H1 (cell line): ENCODE measurements at regions not wholly inside any gene's neighbourhood (a gene's known extent, or its start where the extent isn't known, plus 50 kb on each side); places are given as distances from the start of the nearest gene placed in this dataset.

Source experiments
- CTCF ChIA-PET: fragments of 300-600 bp; sonication (Branson Sonifier 250); formaldehyde crosslinking; loops from one replicate; lab custom pipeline; 2021; ENCODE audit not compliant: partially characterized antibody; lab: Charles Lee
- POLR2A ChIA-PET: fragments of 300-600 bp; sonication (Branson Sonifier 250); formaldehyde crosslinking; loops from one replicate; lab custom pipeline; 2021; ENCODE audit warnings: inconsistent platforms; ENCODE audit not compliant: partially characterized antibody; lab: Charles Lee
- DNase-seq, 2 experiments: peaks; one replicate each; pipeline versions ENCODE4 v3.0.0 to v3.0.0-alpha.2; 2010 to 2022; ENCODE audit warnings: low spot score in 2 of 2, low read depth in 1 of 2, mixed read lengths in 1 of 2
- FAIRE-seq: peaks from 2 replicates; lab custom pipeline; 2011; peaks lifted over from hg19 to GRCh38; lab: Jason Lieb, UNC
- H2AFZ ChIP-seq: 2 replicates; pipeline ENCODE4 v1.8.1; 2012; ENCODE audit warnings: low read length, inconsistent platforms
- H2AK5ac ChIP-seq: 2 replicates; pipeline ENCODE4 v1.6.1; 2013; ENCODE audit warnings: low read depth, low read length
- H2BK120ac ChIP-seq: replicated peaks from 2 replicates; pipeline ENCODE3; 2013; ENCODE audit warnings: low read depth, low read length, inconsistent platforms
- H2BK12ac ChIP-seq: 2 replicates; pipeline ENCODE4 v1.6.1; 2013; ENCODE audit warnings: low read depth, low read length
- H2BK15ac ChIP-seq: 2 replicates; pipeline ENCODE4 v1.6.1; 2013; ENCODE audit warnings: low read length
- H2BK20ac ChIP-seq: 2 replicates; pipeline ENCODE4 v1.6.1; 2013; ENCODE audit warnings: low read length
- H2BK5ac ChIP-seq: 2 replicates; pipeline ENCODE4 v1.6.1; 2013; ENCODE audit warnings: low read depth, low read length
- H3K14ac ChIP-seq: 2 replicates; pipeline ENCODE4 v1.6.1; 2013; ENCODE audit warnings: inconsistent platforms; ENCODE audit not compliant: insufficient read length
- H3K18ac ChIP-seq: 2 replicates; pipeline ENCODE4 v1.6.1; 2013; ENCODE audit warnings: low read length; ENCODE audit errors: extremely low read depth
- H3K23ac ChIP-seq: 2 replicates; pipeline ENCODE4 v1.6.1; 2013; ENCODE audit warnings: inconsistent platforms; ENCODE audit not compliant: insufficient read length
- H3K23me2 ChIP-seq: 2 replicates; pipeline ENCODE4 v1.6.1; 2013; ENCODE audit warnings: low read depth, low read length
- H3K27ac ChIP-seq: 2 replicates; pipeline ENCODE4 v1.6.1; 2011; ENCODE audit warnings: low read depth, low read length, inconsistent platforms
- H3K27me3 ChIP-seq, 4 experiments: replicated peaks in 1 of 4; 1 replicate in 1 of 4; 2 replicates in 3 of 4; pipeline versions ENCODE4 v1.6.1 to v1.8.1; 2011 to 2013; ENCODE audit warnings: low read length in 3 of 4, mild to moderate bottlenecking in 3 of 4, inconsistent platforms in 2 of 4, mixed read lengths in 2 of 4, moderate library complexity in 1 of 4; ENCODE audit not compliant: control insufficient read depth in 3 of 4, insufficient read depth in 3 of 4; ENCODE audit errors: extremely low read depth in 1 of 4
- H3K36me3 ChIP-seq, 4 experiments: 2 replicates each; pipeline versions ENCODE4 v1.6.1 to v1.8.1; 2011 to 2013; ENCODE audit warnings: mild to moderate bottlenecking in 4 of 4, low read length in 3 of 4, moderate library complexity in 2 of 4, control low read depth in 1 of 4, inconsistent platforms in 1 of 4; ENCODE audit not compliant: insufficient read depth in 4 of 4, control insufficient read depth in 2 of 4
- H3K4ac ChIP-seq: replicated peaks from 2 replicates; pipeline ENCODE3; 2013; ENCODE audit warnings: low read length, low read depth, mixed read lengths, inconsistent platforms; ENCODE audit not compliant: insufficient read length
- H3K4me1 ChIP-seq, 4 experiments: replicated peaks in 1 of 4; 1 replicate in 1 of 4; 2 replicates in 3 of 4; pipeline versions ENCODE4 v1.6.1 to v1.8.1; 2011 to 2013; ENCODE audit warnings: low read length in 3 of 4, inconsistent platforms in 2 of 4, mixed read lengths in 1 of 4; ENCODE audit not compliant: insufficient read depth in 4 of 4, control insufficient read depth in 3 of 4
- H3K4me2 ChIP-seq, 2 experiments: 2 replicates each; pipeline versions ENCODE4 v1.6.1 to v1.8.1; 2011 to 2013; ENCODE audit warnings: low read depth in 2 of 2, low read length in 2 of 2, control low read depth in 1 of 2, inconsistent platforms in 1 of 2, mild to moderate bottlenecking in 1 of 2; ENCODE audit not compliant: insufficient read depth in 1 of 2
- H3K4me3 ChIP-seq, 4 experiments: fragments of 200-600, 300-600 bp in 1 of 4; sonication (generic), shearing (Covaris generic), sonication (Bioruptor Twin) in 1 of 4; 2 replicates each; pipeline versions ENCODE4 v1.5.1 to v1.8.1; 2011 to 2016; ENCODE audit warnings: low read length in 4 of 4, low read depth in 3 of 4, control low read depth in 2 of 4, inconsistent platforms in 2 of 4, mild to moderate bottlenecking in 2 of 4, mixed read lengths in 1 of 4, moderate library complexity in 1 of 4; ENCODE audit not compliant: insufficient read depth in 2 of 4; ENCODE audit errors: extremely low read depth in 1 of 4
- H3K56ac ChIP-seq: replicated peaks from 2 replicates; pipeline ENCODE3; 2013; ENCODE audit warnings: low read depth, mild to moderate bottlenecking, mixed read lengths, low read length, inconsistent platforms; ENCODE audit not compliant: insufficient read length
- H3K79me1 ChIP-seq: 2 replicates; pipeline ENCODE4 v1.6.1; 2013; ENCODE audit warnings: low read depth, low read length, control low read depth
- H3K79me2 ChIP-seq, 2 experiments: 2 replicates each; pipeline versions ENCODE4 v1.6.1 to v1.8.1; 2012 to 2013; ENCODE audit warnings: low read length in 2 of 2, mild to moderate bottlenecking in 2 of 2, inconsistent platforms in 1 of 2; ENCODE audit not compliant: insufficient read depth in 2 of 2, control insufficient read depth in 1 of 2
- H3K9ac ChIP-seq, 4 experiments: replicated peaks in 1 of 4; 1 replicate in 1 of 4; 2 replicates in 3 of 4; pipeline versions ENCODE4 v1.6.1 to v1.8.1; 2011 to 2013; ENCODE audit warnings: low read depth in 3 of 4, low read length in 3 of 4, control low read depth in 2 of 4, mild to moderate bottlenecking in 2 of 4, moderate library complexity in 2 of 4, inconsistent platforms in 1 of 4; ENCODE audit errors: extremely low read depth in 1 of 4
- H3K9me3 ChIP-seq, 2 experiments: 2 replicates each; pipeline versions ENCODE4 v1.6.1 to v1.8.1; 2012 to 2013; ENCODE audit warnings: mild to moderate bottlenecking in 2 of 2, moderate library complexity in 2 of 2, control low read depth in 1 of 2, inconsistent platforms in 1 of 2, low read depth in 1 of 2, low read length in 1 of 2, mixed read lengths in 1 of 2; ENCODE audit not compliant: insufficient read depth in 2 of 2
- H4K20me1 ChIP-seq, 2 experiments: replicated peaks in 1 of 2; 2 replicates each; pipeline versions ENCODE3 to v1.8.1; 2011 to 2013; ENCODE audit warnings: inconsistent platforms in 2 of 2, low read length in 2 of 2, mild to moderate bottlenecking in 1 of 2; ENCODE audit not compliant: insufficient read depth in 2 of 2, control insufficient read depth in 1 of 2
- H4K5ac ChIP-seq: 2 replicates; pipeline ENCODE4 v1.6.1; 2013; ENCODE audit warnings: low read length, low read depth, mixed read lengths, inconsistent platforms; ENCODE audit not compliant: insufficient read length
- H4K8ac ChIP-seq: 2 replicates; pipeline ENCODE4 v1.8.0; 2013; ENCODE audit warnings: mild to moderate bottlenecking, moderate library complexity, low read length, inconsistent platforms; ENCODE audit not compliant: insufficient read depth; ENCODE audit errors: extremely low read depth
- H4K91ac ChIP-seq: replicated peaks from 2 replicates; pipeline ENCODE3; 2013; ENCODE audit warnings: low read length, mixed read lengths, inconsistent platforms; ENCODE audit not compliant: insufficient read length
- CREB1 ChIP-seq: IDR thresholded peaks from 2 replicates; pipeline ENCODE4 v1.6.1; 2012; ENCODE audit warnings: inconsistent platforms
- CTBP2 ChIP-seq: IDR thresholded peaks from 2 replicates; pipeline ENCODE4 v1.7.0; 2011; ENCODE audit warnings: borderline replicate concordance, mild to moderate bottlenecking, moderate library complexity, mixed read lengths, low read length; ENCODE audit not compliant: insufficient read depth, insufficient read length
- EP300 ChIP-seq, 2 experiments: IDR thresholded peaks; 1 replicate in 1 of 2; 2 replicates in 1 of 2; pipeline ENCODE4 v1.6.1; 2011 to 2012; ENCODE audit warnings: low read depth in 2 of 2, low read length in 2 of 2, mild to moderate bottlenecking in 2 of 2, borderline replicate concordance in 1 of 2, inconsistent platforms in 1 of 2, moderate library complexity in 1 of 2
- KDM4A ChIP-seq: IDR thresholded peaks from one replicate; pipeline ENCODE4 v1.7.1; 2012; ENCODE audit warnings: low read depth, mild to moderate bottlenecking, moderate library complexity, low read length, inconsistent platforms; ENCODE audit not compliant: severe bottlenecking
- MAFK ChIP-seq: IDR thresholded peaks from 2 replicates; pipeline ENCODE4 v1.6.1; 2012; ENCODE audit warnings: low read depth, mild to moderate bottlenecking, improper control_type of control experiment, low read length
- MAX ChIP-seq: IDR thresholded peaks from 2 replicates; pipeline ENCODE4 v1.6.1; 2012; ENCODE audit warnings: inconsistent platforms
- RBBP5 ChIP-seq: IDR thresholded peaks from 2 replicates; pipeline ENCODE4 v1.7.1; 2012; ENCODE audit warnings: low read depth, mild to moderate bottlenecking, inconsistent platforms, low read length, moderate library complexity, borderline replicate concordance
- SAP30 ChIP-seq: fragments of 300-600 bp; sonication (generic); IDR thresholded peaks from 2 replicates; pipeline ENCODE4 v1.7.1; 2012; ENCODE audit warnings: low read length, moderate library complexity, mild to moderate bottlenecking, inconsistent platforms; ENCODE audit not compliant: insufficient read depth, insufficient replicate concordance
- SIX5 ChIP-seq: IDR thresholded peaks from 2 replicates; pipeline ENCODE4 v1.6.1; 2011; ENCODE audit warnings: mild to moderate bottlenecking, low read depth, low read length
- SP1 ChIP-seq: IDR thresholded peaks from 2 replicates; pipeline ENCODE4 v1.6.1; 2011; ENCODE audit warnings: low read depth, low read length
- USF2 ChIP-seq: IDR thresholded peaks from 2 replicates; pipeline ENCODE4 v1.6.1; 2011; ENCODE audit warnings: low read length, improper control_type of control experiment
- WGBS, 2 experiments: shearing (Covaris generic) in 1 of 2; methylation state at CpG; one replicate each; pipeline versions ENCODE4 v1.1.6 to v1.1.7; 2013 to 2015; ENCODE audit warnings: low lambda C conversion rate in 2 of 2, mixed read lengths in 2 of 2, inconsistent platforms in 1 of 2, low coverage in 1 of 2, missing lambda C conversion rate in 1 of 2; ENCODE audit not compliant: insufficient replicate concordance in 2 of 2, insufficient coverage in 1 of 2, insufficient read length in 1 of 2; ENCODE audit errors: extremely low coverage in 1 of 2, missing lambda C conversion rate in 1 of 2; 5-methylcytosine and 5-hydroxymethylcytosine counted together

- no peak for TF ChIP-seq SAP30
- TF ChIP-seq MAFK = no peak
- no peak for TF ChIP-seq SIX5
- TF ChIP-seq RBBP5 = no peak
- no peak for TF ChIP-seq USF2
- no peak for TF ChIP-seq CTBP2
- no peak for TF ChIP-seq SP1
- no peak for TF ChIP-seq MAX
- TF ChIP-seq EP300 (IDR thresholded peaks at IDR 0.05; ENCODE audit: borderline replicate concordance in 1 of 2, low read depth in 2 of 2, low read length in 2 of 2) = no peak
- no peak for TF ChIP-seq CREB1
- no peak for TF ChIP-seq KDM4A
- Histone ChIP-seq H4K91ac (no peak overlapping the region), H2BK5ac (no peak overlapping the region), H3K4me2 (no peak overlapping the region), H3K4me1 (peaks cover 0 to 2% (median 0%) of the 10 kb centered on the region in 4 experiments; a peak in 1 of 7 replicates), H3K79me2 (no peaks in the 10 kb centered on the region), H3K23ac (no peak overlapping the region), H2BK20ac (no peak overlapping the region), H2AFZ (no peak overlapping the region), H3K27ac (no peak overlapping the region), H3K18ac (no peak overlapping the region), H3K56ac (no peak overlapping the region), H4K20me1 (no peaks in the 10 kb centered on the region), H2BK12ac (no peak overlapping the region), H4K8ac (no peak overlapping the region; the same call in 1 of the 2 replicates), H3K9ac (no peak overlapping the region), H3K9me3 (no peaks in the 10 kb centered on the region), H2AK5ac (no peak overlapping the region), H4K5ac (no peak overlapping the region), H3K36me3 (no peaks in the 10 kb centered on the region), H3K4ac (no peak overlapping the region), H3K23me2 (no peaks in the 10 kb centered on the region), H2BK15ac (no peak overlapping the region), H3K14ac (no peak overlapping the region), H3K4me3 (no peak overlapping the region), H2BK120ac (no peak overlapping the region), H3K79me1 (no peaks in the 10 kb centered on the region), H3K27me3 (no peaks in the 10 kb centered on the region)
- DNase-seq (no peak), FAIRE-seq (no peak)
- WGBS, 2 experiments = 84% methylated on average over 5 of the region's 5 CpGs; no CpG with 5 or more reads in 1 of the 2 experiments
- ChIA-PET POLR2A (no interaction called here), CTCF (interaction anchor here (0.9 to 2.4 kb wide), 3 partner anchors 13 to 71 kb away, joined by 3 to 7 read pairs (median 4); no protein-coding TSS in a partner anchor)
Observed at GRCh38 chr2:46847726-46848412, 67.7 kb downstream of the MCFD2 start.
